ENCODE measurements at regions not wholly inside any gene's neighbourhood (a gene's known extent, or its start where the extent isn't known, plus 50 kb on each side); places are given as distances from the start of the nearest gene placed in this dataset.

GRCh38 chr2:121038031-121038430 lies 247.0 kb downstream of the TFCP2L1 start:
- no peak for TF ChIP-seq EP300 (IDR thresholded peaks at IDR 0.05; ENCODE audit: low read depth)
- TF ChIP-seq CTCF (IDR thresholded peaks at IDR 0.05), result no peak
- TF ChIP-seq POLR2AphosphoS5 (IDR thresholded peaks at IDR 0.05), result no peak
- no peak for TF ChIP-seq POLR2A (IDR thresholded peaks at IDR 0.05)
